CD4-positive, alpha-beta T cell treated with Interleukin-10 for 1 hour (primary cell): ENCODE measurements at regions not wholly inside any gene's neighbourhood (a gene's known extent, or its start where the extent isn't known, plus 50 kb on each side); places are given as distances from the start of the nearest gene placed in this dataset.

Source experiments
- DNase-seq: peaks from one replicate; pipeline ENCODE4 v3.0.0-alpha.2; 2020

DNA sequence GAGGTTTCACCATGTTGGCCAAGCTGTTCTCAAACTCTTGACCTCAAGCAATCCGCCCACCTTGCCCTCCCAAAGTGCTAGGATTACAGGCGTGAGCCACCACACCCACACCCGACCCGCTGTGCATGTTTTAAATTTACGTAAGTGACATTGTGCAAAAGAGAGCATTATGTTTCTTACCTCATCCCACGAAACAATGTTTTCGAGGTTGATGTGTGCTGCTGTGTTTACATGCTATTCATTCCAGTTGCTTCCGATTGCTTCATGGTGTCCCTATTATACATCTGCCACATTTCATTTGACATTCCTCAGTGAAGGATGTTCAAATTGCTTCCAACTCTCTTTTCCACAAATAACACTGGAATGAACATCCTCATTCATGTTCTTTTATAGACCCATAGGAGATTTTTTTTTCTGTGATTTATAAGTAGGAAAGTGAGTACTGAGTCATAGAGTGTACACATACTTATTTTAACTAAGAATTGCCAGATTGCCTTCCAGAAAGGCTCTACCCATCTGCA is 403.9 kb upstream of the JARID2 start:
- no peak for DNase-seq

DNA sequence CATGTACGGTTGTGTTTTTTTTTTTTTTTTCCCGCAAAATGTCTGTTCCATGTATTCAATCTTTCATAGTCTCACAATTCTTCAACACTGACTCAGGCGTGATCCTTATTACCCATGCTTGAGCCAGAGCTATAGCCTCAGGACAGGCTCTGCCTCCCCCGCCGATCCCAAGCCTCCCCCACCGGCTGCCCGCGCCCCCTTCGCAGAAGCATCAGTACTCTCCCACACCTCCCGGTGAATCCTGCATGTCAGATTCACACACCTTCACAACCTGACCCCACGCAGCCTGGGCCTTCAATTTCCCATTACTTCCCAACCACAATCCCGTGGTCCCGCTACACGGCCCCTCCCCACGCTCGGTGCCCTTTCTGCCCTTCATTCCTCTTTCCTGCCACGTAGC is 401.5 kb upstream of the JARID2 start:
- DNase-seq, result no peak

GRCh38 chr6:14848019-14848418 is 397.9 kb upstream of the JARID2 start:
- DNase-seq, result no peak

- DNase-seq, result no peak
Observed at GRCh38 chr6:14849185-14849584, 396.7 kb upstream of the JARID2 start.

GRCh38 chr6:14851281-14851680 is 394.6 kb upstream of the JARID2 start:
- no peak for DNase-seq

DNA sequence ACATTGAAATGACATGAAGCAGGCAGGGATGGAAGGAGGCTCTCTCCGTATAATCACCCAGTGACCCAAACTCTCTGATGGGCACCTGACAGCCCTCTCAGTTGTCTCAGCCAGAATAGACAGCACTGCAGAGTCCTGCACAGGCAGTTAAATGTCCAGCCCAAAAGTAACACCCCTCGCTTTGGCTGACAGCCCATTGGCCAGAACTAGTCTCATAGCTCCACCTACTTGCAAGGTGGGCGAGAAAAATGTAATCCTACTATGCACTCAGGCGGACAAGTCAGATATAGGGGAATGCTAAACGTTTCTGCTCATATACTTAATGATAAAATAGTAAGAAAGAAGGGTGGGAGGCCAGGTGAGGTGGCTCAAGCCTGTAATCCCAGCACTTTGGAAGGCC is 393.5 kb upstream of the JARID2 start:
- DNase-seq, result no peak

DNA sequence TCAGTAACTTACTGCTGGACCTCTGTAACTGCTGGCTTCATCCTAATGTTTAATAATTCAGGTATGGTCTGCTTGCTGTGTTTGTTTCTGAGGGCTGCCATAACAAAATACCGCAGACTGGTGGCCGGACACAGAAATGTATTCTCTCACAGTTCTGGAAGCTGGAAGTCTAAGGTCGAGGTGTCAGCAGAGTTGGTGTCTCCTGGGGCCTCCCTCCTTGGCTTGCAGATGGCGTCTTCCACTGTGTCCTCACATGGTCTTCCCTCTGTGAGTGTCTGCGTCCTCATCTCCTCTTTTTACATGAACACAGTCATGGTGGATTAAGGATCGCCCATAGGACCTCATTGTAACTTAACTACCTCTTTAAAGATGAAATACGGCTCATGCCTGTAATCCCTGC is 389.7 kb upstream of the JARID2 start:
- no peak for DNase-seq

- no peak for DNase-seq
Observed at GRCh38 chr6:14857001-14857400, 388.9 kb upstream of the JARID2 start.

- peak; percentile 87 for DNase-seq
Observed at GRCh38 chr6:14857501-14857900, 388.4 kb upstream of the JARID2 start.

- no peak for DNase-seq
Observed at GRCh38 chr6:14858808-14859207, 387.1 kb upstream of the JARID2 start.

DNA sequence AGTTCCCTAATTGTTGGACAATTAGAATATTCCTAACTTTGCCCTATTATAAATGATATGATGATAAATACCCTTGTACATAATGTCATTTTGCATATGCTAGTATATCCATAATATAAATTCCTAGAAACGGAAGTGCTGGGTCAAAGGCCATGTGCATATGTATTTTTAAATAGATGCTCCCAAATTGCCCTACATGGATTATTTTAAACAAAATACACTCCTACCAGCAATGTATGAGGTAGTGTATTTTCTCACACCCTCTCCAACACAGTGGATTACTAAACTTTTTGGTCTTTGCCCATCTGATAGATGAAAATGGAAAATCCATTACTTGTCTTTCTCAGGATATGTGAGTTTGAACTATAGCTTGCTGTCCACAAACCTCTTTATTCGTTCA is 385.1 kb upstream of the JARID2 start:
- no peak for DNase-seq

GRCh38 chr6:14861491-14861943 is 384.4 kb upstream of the JARID2 start:
- peak; percentile 20 for DNase-seq

- no peak for DNase-seq
Observed at GRCh38 chr6:14862845-14863244, 383.0 kb upstream of the JARID2 start.

DNA sequence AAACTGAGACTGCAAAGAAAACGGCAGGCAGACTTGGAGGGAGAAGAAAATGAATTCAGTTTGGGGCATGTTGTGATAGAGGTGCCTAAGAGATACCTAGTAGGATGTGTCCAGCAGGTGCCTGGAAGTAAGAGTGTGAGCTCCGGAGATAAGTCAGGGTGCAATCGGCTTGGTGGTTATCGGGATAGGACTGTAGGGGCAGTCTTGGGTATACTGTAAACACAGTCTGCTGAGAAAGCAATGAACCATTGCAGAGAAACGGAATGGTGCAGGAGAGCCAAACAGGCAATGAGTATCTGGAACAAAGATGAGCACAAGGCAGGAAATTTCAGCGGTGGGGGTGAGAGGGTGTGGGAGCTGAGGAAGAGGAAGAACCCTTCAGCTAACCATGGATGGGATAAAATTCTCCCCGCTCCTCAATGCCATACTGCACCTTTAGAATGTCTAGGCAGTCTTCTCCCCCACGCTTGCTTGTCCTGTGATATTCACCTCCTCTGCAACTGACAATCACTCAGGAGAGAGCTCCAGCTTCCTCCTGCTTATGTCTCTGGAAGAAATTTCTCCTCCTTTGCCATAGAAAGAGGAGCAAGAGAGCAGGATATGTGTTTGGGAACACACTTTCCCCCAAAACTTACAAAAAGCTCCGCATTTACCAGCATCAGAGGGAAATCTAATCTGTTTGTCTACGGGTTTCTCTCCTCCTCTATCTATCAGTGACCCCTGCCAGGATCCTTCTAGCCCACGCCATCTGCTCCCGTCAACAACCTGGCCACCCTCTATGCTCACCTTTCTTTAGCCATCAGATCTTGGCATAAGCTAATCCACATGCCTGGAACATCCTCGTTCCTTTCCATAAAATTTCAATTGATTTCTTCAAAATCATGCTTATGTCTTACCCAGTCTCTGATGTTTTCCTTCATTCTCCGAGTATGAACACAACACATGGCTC is 381.7 kb upstream of the JARID2 start:
- DNase-seq, result no peak

DNA sequence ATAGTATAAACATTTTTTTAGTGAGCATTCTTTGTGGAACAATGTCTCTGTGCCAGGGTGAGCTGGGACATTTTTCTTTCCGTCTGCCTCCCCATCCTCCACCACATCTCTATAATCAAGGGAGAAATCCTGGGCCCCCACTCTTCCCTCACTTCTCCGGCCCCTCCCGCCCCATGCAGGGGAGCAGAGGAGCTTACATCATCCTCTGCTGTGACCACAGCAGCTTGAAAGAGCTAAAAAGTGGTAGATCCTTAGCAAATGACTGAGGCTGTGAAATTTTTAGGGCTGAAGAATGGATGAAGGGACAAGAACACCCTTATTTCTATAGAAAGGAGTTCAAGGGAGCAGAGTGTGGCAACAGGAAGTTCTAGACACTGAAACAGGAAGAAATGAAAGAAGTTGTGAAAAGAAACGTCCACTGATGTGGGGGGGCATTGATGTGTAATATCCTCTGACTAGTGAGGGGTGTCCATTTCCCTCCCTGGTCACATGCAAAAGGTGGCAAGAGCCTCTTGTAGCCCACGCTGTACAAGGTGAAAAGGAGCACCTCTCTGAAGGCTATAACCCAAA is 380.3 kb upstream of the JARID2 start:
- DNase-seq, result peak; percentile 22

DNA sequence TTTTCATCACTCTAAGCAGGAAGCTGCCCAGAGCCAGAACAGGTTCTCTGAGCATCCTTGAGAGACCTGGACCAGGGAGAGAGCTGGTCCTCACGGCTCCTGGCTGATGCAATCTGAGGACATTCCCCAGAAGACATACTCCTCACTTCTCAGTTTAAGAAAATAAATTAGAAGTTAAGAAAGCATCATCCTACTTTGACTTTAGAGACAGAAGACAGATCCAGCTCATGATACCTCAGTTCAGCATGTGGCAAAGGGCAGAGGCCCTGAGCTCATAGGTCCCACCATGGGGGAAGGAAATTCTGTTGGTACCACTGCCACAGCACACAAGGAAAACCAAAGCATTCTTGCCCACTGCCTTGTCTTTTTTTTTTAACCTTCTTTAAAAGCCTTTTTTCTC is 378.1 kb upstream of the JARID2 start:
- DNase-seq, result no peak

GRCh38 chr6:14871221-14871620 is 374.6 kb upstream of the JARID2 start:
- no peak for DNase-seq

DNA sequence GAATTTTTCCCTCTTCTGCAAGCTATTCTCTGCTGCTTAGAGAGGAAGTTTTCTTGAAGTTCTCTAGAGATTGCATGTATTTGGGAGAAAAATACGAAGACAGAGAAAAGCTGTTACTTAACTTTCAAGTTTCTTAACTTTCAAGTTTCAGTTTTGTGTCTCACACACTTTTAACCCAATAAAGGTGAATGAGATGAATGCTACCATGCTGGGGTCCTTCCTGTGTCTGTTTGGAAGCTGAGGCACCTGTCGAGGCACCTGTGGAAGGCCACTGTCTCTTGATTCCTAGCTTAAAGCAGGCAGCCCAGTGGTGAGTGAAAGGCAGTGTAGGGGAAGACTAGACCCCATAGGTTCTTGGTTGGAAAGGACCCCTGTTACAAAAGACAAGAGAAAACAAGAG is 372.8 kb upstream of the JARID2 start:
- DNase-seq, result no peak

- DNase-seq, result no peak
Observed at GRCh38 chr6:14873781-14874441, 372.0 kb upstream of the JARID2 start.

- DNase-seq, result no peak
Observed at GRCh38 chr6:14874975-14875480, 370.8 kb upstream of the JARID2 start.

DNA sequence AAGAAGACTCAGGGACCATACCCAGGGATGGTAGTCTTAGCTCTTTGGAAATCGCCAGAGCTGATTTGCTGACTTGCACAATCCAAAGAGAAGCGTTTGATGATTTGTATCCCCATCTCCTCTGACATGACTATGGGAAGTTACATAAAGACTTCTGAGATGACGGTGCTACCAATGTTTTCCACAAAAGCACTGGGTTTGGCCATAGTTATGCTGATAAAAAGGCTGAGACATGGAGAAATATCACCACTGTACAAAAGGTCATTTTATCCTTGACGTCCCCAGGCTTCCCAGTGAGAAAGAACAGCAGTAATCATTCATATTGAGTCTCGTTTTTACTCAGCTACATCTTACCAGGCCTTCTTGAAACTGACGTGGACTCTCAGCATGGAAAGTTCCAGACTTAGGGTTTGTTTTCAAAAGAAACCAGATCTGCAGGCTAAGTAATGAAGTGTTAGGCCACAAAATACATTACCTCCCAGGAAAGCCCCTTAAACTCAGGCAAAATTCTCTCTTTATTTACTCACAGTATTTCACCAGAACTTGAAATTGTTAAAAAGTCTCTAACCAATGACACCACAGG is 370.3 kb upstream of the JARID2 start:
- no peak for DNase-seq

DNA sequence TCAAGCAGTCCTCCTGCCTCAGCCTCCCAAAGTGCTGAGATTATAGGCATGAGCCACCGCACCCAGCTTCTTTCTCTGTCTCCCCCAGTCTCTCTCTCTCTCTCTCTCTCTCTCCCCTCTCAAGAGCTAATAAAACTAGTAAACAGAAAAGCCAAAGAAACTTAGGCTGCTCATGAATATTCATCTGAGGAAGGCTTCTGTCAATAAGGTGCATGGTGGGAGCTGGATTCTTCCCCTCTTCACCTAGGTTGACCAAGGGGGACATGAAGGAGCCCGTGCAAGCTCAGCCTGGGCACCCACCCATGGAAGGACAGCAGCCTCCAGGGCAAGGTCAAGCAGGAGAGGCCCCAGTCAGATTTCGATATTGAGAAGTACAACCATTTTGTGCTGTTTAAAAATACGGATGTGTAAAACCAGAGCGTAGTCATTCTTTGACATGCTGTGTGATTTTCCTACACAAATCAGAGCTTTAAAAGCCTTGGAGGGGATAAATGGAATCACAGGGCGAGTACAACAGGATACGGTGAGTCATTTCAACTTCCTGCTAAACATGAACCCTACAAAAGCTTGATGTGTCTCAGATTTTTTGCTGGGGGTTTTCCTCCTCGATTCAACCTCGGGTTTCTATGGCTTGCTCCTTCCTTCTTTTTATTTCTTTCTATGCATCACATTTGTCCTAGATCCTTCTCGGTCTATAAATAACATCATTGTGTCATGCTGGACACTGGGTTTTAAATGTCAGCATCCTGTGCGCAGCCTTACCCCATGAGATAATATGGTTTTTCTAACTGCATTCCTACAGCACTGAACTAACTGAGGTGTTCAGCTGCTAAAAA is 368.9 kb upstream of the JARID2 start:
- peak; percentile 64 for DNase-seq
